ENCODE measurements at regions not wholly inside any gene's neighbourhood (a gene's known extent, or its start where the extent isn't known, plus 50 kb on each side); places are given as distances from the start of the nearest gene placed in this dataset.

- Mint-ChIP-seq H3K27ac (ENCODE audit: unreplicated experiment) (no peak overlapping the region), H3K9me3 (ENCODE audit: unreplicated experiment) (no peaks in the 10 kb centered on the region), H3K4me1 (ENCODE audit: low read depth, unreplicated experiment) (peaks cover 26% of the 10 kb centered on the region), H3K36me3 (ENCODE audit: unreplicated experiment) (peaks cover 8% of the 10 kb centered on the region), H3K4me3 (ENCODE audit: unreplicated experiment) (no peak overlapping the region), H3K27me3 (ENCODE audit: unreplicated experiment) (peaks cover 4% of the 10 kb centered on the region)
- no peak for TF ChIP-seq CTCF (IDR thresholded peaks at IDR 0.05; ENCODE audit: partially characterized antibody, unreplicated experiment)
- no peak for DNase-seq
These were observed 278.8 kb downstream of the CD83 start for GRCh38 chr6:14396392-14396791.

GRCh38 chr6:14396826-14397517 lies 279.4 kb downstream of the CD83 start:
- Mint-ChIP-seq H3K27ac (ENCODE audit: unreplicated experiment) (no peak overlapping the region), H3K27me3 (ENCODE audit: unreplicated experiment) (peaks cover 2% of the 10 kb centered on the region), H3K9me3 (ENCODE audit: unreplicated experiment) (no peaks in the 10 kb centered on the region), H3K4me1 (ENCODE audit: low read depth, unreplicated experiment) (peaks cover 26% of the 10 kb centered on the region), H3K4me3 (ENCODE audit: unreplicated experiment) (no peak overlapping the region), H3K36me3 (ENCODE audit: unreplicated experiment) (peaks cover 8% of the 10 kb centered on the region)
- no peak for DNase-seq
- TF ChIP-seq CTCF (IDR thresholded peaks at IDR 0.05; ENCODE audit: partially characterized antibody, unreplicated experiment): peak; percentile 26

- H3K4me1 Mint-ChIP-seq (ENCODE audit: low read depth, unreplicated experiment): peaks cover 26% of the 10 kb centered on the region
- peaks cover 8% of the 10 kb centered on the region for H3K36me3 Mint-ChIP-seq (ENCODE audit: unreplicated experiment)
- no peak for DNase-seq
- H3K27ac Mint-ChIP-seq (ENCODE audit: unreplicated experiment): no peak overlapping the region
- TF ChIP-seq CTCF (IDR thresholded peaks at IDR 0.05; ENCODE audit: partially characterized antibody, unreplicated experiment): no peak
- H3K9me3 Mint-ChIP-seq (ENCODE audit: unreplicated experiment): no peaks in the 10 kb centered on the region
- no peak overlapping the region for H3K4me3 Mint-ChIP-seq (ENCODE audit: unreplicated experiment)
- peaks cover 2% of the 10 kb centered on the region for H3K27me3 Mint-ChIP-seq (ENCODE audit: unreplicated experiment)
These were observed 279.9 kb downstream of the CD83 start for GRCh38 chr6:14397518-14397901.

GRCh38 chr6:14398953-14399352 lies 281.4 kb downstream of the CD83 start:
- DNase-seq: no peak
- no peak for TF ChIP-seq CTCF (IDR thresholded peaks at IDR 0.05; ENCODE audit: partially characterized antibody, unreplicated experiment)
- Mint-ChIP-seq H3K27ac (ENCODE audit: unreplicated experiment) (no peak overlapping the region), H3K27me3 (ENCODE audit: unreplicated experiment) (peaks cover 2% of the 10 kb centered on the region), H3K36me3 (ENCODE audit: unreplicated experiment) (peaks cover 8% of the 10 kb centered on the region), H3K4me1 (ENCODE audit: low read depth, unreplicated experiment) (peaks cover 19% of the 10 kb centered on the region), H3K9me3 (ENCODE audit: unreplicated experiment) (peaks cover 2% of the 10 kb centered on the region), H3K4me3 (ENCODE audit: unreplicated experiment) (no peak overlapping the region)

GRCh38 chr6:14399635-14400034 lies 282.1 kb downstream of the CD83 start:
- DNase-seq: no peak
- Mint-ChIP-seq H3K36me3 (ENCODE audit: unreplicated experiment) (peaks cover 8% of the 10 kb centered on the region), H3K27ac (ENCODE audit: unreplicated experiment) (no peak overlapping the region), H3K4me1 (ENCODE audit: low read depth, unreplicated experiment) (peaks cover 19% of the 10 kb centered on the region), H3K27me3 (ENCODE audit: unreplicated experiment) (peaks cover 2% of the 10 kb centered on the region), H3K4me3 (ENCODE audit: unreplicated experiment) (no peak overlapping the region), H3K9me3 (ENCODE audit: unreplicated experiment) (peaks cover 2% of the 10 kb centered on the region)
- no peak for TF ChIP-seq CTCF (IDR thresholded peaks at IDR 0.05; ENCODE audit: partially characterized antibody, unreplicated experiment)

Measured in glutamatergic neuron (in vitro differentiated cells).